ENCODE measurements at regions not wholly inside any gene's neighbourhood (a gene's known extent, or its start where the extent isn't known, plus 50 kb on each side); places are given as distances from the start of the nearest gene placed in this dataset.

GRCh38 chr5:31100047-31100575, 93.4 kb upstream of the CDH6 start:
- no peaks in the 10 kb centered on the region for H3K4me1 ChIP-seq (ENCODE audit: insufficient read depth, low read length)
- no peak for DNase-seq (ENCODE audit: insufficient read length, low spot score, missing footprints)
- no peak overlapping the region for H3K4me2 ChIP-seq (ENCODE audit: insufficient read depth, low read length)
- H2AFZ ChIP-seq (ENCODE audit: low read length) = no peak overlapping the region
- no peak overlapping the region for H3K27ac ChIP-seq (ENCODE audit: low read depth, low read length)
- no peaks in the 10 kb centered on the region for H3K9me3 ChIP-seq (ENCODE audit: low read depth, low read length)
- no peaks in the 10 kb centered on the region for H4K20me1 ChIP-seq (ENCODE audit: insufficient read depth, low read length)
- H3K36me3 ChIP-seq (ENCODE audit: insufficient read depth, low read length) = no peaks in the 10 kb centered on the region
- no peak for TF ChIP-seq CTCF (IDR thresholded peaks at IDR 0.05; ENCODE audit: extremely low read depth, low read depth, low read length)
- H3K79me2 ChIP-seq (ENCODE audit: insufficient read depth, low read length) = no peaks in the 10 kb centered on the region
- no peaks in the 10 kb centered on the region for H3K27me3 ChIP-seq (ENCODE audit: insufficient read depth, low read length)
- no peak overlapping the region for H3K4me3 ChIP-seq (ENCODE audit: insufficient read depth, low read length)

GRCh38 chr5:31098811-31099210, 94.7 kb upstream of the CDH6 start:
- Histone ChIP-seq H3K4me2 (ENCODE audit: insufficient read depth, low read length) (no peak overlapping the region), H3K4me1 (ENCODE audit: insufficient read depth, low read length) (no peaks in the 10 kb centered on the region), H3K27ac (ENCODE audit: low read depth, low read length) (no peak overlapping the region)

GRCh38 chr5:31097851-31098250, 95.6 kb upstream of the CDH6 start:
- no peak for TF ChIP-seq CTCF (IDR thresholded peaks at IDR 0.05; ENCODE audit: extremely low read depth, low read depth, low read length)
- H2AFZ ChIP-seq (ENCODE audit: low read length) = no peak overlapping the region
- H3K4me2 ChIP-seq (ENCODE audit: insufficient read depth, low read length) = no peak overlapping the region
- no peak overlapping the region for H3K27ac ChIP-seq (ENCODE audit: low read depth, low read length)
- H3K9me3 ChIP-seq (ENCODE audit: low read depth, low read length) = no peaks in the 10 kb centered on the region
- no peaks in the 10 kb centered on the region for H3K4me1 ChIP-seq (ENCODE audit: insufficient read depth, low read length)
- DNase-seq (ENCODE audit: insufficient read length, low spot score, missing footprints) = no peak
- no peaks in the 10 kb centered on the region for H3K27me3 ChIP-seq (ENCODE audit: insufficient read depth, low read length)
- no peak overlapping the region for H3K4me3 ChIP-seq (ENCODE audit: insufficient read depth, low read length)
- H3K36me3 ChIP-seq (ENCODE audit: insufficient read depth, low read length) = no peaks in the 10 kb centered on the region
- H3K79me2 ChIP-seq (ENCODE audit: insufficient read depth, low read length) = no peaks in the 10 kb centered on the region
- no peaks in the 10 kb centered on the region for H4K20me1 ChIP-seq (ENCODE audit: insufficient read depth, low read length)

More at GRCh38 chr5:31098811-31099210, 94.7 kb upstream of the CDH6 start:
- Histone ChIP-seq H3K79me2 (ENCODE audit: insufficient read depth, low read length) (no peaks in the 10 kb centered on the region), H3K27me3 (ENCODE audit: insufficient read depth, low read length) (no peaks in the 10 kb centered on the region), H3K4me3 (ENCODE audit: insufficient read depth, low read length) (no peak overlapping the region), H3K9me3 (ENCODE audit: low read depth, low read length) (no peaks in the 10 kb centered on the region), H3K36me3 (ENCODE audit: insufficient read depth, low read length) (no peaks in the 10 kb centered on the region), H4K20me1 (ENCODE audit: insufficient read depth, low read length) (no peaks in the 10 kb centered on the region), H2AFZ (ENCODE audit: low read length) (no peak overlapping the region)
- TF ChIP-seq CTCF (IDR thresholded peaks at IDR 0.05; ENCODE audit: extremely low read depth, low read depth, low read length) = no peak
- no peak for DNase-seq (ENCODE audit: insufficient read length, low spot score, missing footprints)

GRCh38 chr5:31096238-31096865, 97.1 kb upstream of the CDH6 start:
- Histone ChIP-seq H3K9me3 (ENCODE audit: low read depth, low read length) (no peaks in the 10 kb centered on the region), H3K4me2 (ENCODE audit: insufficient read depth, low read length) (no peak overlapping the region), H2AFZ (ENCODE audit: low read length) (no peak overlapping the region), H3K36me3 (ENCODE audit: insufficient read depth, low read length) (no peaks in the 10 kb centered on the region), H4K20me1 (ENCODE audit: insufficient read depth, low read length) (no peaks in the 10 kb centered on the region), H3K79me2 (ENCODE audit: insufficient read depth, low read length) (no peaks in the 10 kb centered on the region), H3K4me3 (ENCODE audit: insufficient read depth, low read length) (no peak overlapping the region), H3K27ac (ENCODE audit: low read depth, low read length) (no peak overlapping the region), H3K4me1 (ENCODE audit: insufficient read depth, low read length) (no peaks in the 10 kb centered on the region), H3K27me3 (ENCODE audit: insufficient read depth, low read length) (no peaks in the 10 kb centered on the region)
- DNase-seq (ENCODE audit: insufficient read length, low spot score, missing footprints) = peak; percentile 77
- no peak for TF ChIP-seq CTCF (IDR thresholded peaks at IDR 0.05; ENCODE audit: extremely low read depth, low read depth, low read length)

Measured in osteoblast (primary cell).